ENCODE measurements at regions not wholly inside any gene's neighbourhood (a gene's known extent, or its start where the extent isn't known, plus 50 kb on each side); places are given as distances from the start of the nearest gene placed in this dataset.
"Not testable (repeated sequence)": the region's sequence is repeated elsewhere in the genome, so short reads cannot be mapped to it uniquely, and the experiment has no call there.

DNA sequence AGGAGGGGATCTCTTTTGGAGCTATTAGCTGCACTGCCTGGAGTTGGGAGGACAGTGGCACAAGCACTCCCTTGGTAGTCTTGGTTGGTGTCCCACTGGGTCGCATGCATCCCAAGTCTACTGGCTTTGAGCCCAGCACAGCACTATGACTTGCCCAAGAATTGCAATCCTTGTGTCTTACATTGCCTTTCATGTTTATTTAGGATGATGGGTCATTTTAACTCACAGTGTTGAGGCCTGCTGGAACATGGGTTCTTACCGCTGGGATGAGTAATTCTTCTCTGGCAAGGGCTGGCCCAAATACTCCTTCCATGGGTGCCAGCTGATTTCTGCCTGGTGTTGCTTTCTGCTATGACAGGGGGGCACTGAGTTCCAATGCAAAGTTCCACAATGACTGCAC is 185.5 kb downstream of the TEX13C start:
- DNase-seq: no peak

DNA sequence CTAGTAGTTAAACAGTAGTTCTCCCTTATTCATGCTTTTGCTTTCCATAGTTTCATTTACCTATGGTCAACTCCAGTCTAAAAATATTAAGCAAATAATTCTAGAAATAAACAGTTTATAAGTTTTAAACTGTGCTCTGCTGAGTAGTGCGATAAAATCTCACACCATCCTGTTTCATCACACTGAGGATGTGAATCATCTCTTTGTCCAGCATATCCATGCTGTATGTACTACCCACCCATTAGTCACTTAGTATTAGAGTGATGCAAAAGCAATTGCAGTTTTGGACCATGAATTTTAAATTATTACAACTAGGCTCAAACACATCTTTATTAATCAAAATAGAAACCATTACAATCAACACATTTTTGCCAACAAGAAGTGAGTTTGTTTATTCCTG is 187.4 kb downstream of the TEX13C start:
- no peak for DNase-seq

DNA sequence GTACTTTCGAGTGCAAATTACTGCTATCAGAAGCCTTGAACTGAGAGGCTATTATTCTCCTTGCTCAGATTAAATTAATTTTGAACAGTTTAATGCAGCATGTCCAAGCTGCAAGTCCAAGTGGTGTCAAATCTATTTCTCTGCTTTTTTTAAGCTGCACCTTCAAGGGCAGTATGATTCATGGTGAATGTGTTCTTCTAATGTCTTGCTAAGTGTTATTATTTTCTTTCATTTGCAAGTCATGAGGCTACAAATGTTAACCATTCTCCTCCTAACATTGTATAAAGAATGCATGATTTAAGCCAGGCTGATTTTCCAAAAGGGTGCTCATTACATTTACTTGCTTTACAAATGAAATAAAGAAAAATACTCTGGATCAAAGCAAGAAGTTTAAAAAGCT is 200.4 kb downstream of the TEX13C start:
- DNase-seq: no peak

DNA sequence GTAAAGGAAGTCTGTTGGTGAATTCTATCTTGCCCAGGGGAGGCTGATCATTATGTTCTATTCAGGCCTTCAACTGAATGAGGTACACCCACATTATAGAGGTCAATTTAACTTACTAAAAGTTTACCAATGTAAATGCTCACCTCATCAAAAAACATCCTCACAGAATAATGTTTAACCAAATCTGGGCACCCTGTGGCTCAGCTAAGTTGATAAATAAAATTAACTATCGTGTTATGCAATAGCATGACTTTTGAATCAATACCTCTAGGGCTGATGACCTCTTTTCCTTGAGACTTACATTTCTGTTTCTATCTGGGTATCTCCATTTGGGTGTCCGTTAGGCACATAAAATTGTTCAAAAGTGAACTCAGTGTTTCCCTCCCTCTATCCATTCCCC is 203.1 kb downstream of the TEX13C start:
- DNase-seq: no peak

DNA sequence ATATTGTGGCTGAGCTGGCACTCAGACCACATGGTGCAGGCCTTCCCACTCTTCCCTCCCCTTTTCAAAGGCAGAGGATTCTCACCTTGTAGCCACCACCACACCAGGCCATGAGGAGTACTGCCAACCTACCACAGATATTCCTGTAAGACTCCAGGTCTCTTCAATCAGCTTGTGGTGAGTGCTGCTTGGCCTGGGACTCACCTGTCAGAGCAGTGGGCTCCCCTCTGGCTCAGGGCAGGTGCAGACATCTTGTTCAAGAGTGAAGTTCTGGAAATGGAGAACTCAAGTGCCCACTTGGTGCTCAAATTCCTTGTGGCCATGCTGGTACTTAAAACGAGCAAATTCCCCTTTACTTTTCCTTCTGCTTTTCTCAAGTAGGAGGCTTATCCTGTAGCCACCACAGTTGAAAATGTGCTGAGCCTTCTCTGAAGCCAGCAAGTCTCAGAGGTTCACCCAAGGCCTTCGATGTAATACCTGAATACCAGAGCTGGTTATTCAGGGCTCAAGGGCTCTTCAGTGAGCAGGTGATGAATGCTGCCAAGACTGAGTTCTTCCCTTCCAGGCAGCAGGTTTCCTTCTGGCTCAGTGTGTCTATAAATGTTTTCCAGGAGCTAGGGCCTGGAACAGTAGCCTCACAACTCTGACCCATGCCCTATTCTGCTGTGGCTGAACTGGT is 212.9 kb downstream of the TEX13C start:
- DNase-seq: peak in 1 of 51 donors; percentile 0

- no peak for DNase-seq
Measured at GRCh38 chrX:125533352-125533751, 213.7 kb downstream of the TEX13C start.

- DNase-seq: no peak
Measured at GRCh38 chrX:125544031-125544660, 224.5 kb downstream of the TEX13C start.

GRCh38 chrX:125544856-125545255 is 225.2 kb downstream of the TEX13C start:
- no peak for DNase-seq

GRCh38 chrX:125577479-125577878 is 257.8 kb downstream of the TEX13C start:
- no peak for DNase-seq

DNA sequence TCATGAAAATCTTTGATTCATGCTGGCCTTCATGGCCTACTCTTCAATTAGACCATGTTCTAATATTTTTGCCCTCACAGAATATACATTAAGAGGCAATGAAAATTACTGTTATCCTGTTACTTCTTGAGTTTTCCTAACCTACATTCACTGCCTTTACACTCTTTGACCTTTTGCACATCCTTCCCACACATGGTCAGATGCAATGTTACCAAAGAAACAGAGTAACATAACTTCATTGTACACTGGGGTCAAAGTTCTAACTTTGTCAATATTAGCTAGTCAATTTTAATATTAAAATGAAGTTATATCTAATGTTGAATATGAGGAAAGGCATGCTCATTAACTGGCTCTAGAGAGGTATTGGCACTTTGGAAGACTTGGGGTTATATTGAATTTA is 284.8 kb downstream of the TEX13C start:
- DNase-seq: no peak

GRCh38 chrX:125605145-125605544 is 285.5 kb downstream of the TEX13C start:
- no peak for DNase-seq

GRCh38 chrX:125614591-125615343 is 295.1 kb downstream of the TEX13C start:
- DNase-seq: not testable (repeated sequence)

GRCh38 chrX:125620715-125621587 is 301.3 kb downstream of the TEX13C start:
- no peak for DNase-seq

GRCh38 chrX:125621588-125621927 is 301.9 kb downstream of the TEX13C start:
- DNase-seq: no peak

DNA sequence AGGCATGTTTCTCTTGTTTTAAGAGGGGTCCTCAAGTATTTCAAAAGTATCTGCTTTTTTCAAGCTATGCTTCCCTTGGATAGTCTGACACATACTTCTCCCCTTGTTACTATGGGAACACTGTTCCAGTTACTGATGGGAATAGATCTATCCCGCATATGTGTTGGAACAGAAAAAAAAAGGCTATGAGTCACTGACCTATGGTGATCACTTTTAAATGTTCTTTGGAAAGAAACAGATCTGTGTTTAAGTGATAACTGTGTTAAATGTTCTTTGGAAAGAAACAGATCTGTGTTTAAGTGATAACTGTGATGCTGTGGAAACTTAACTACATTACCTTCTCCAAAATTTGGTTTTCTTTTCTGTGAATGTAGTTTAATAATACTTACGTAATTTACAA is 303.2 kb downstream of the TEX13C start:
- no peak for DNase-seq

DNA sequence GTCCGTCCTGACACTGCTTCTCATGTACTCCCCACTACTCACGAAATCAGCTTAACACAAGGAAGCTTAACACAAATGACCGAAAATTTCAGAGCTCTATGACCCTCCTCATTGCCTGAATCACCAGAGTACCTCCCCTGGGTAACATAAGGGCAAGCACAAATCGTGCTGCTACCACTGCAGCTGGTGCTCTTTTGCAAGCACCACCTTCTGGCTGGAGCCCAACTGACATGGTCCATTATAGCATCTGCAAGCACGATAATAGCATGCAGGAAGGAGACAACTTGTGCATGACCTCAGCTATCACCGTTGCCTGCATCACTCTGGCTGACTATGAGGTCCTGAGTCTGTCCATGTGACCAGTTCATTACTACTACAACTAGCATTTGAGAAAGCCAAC is 308.0 kb downstream of the TEX13C start:
- no peak for DNase-seq

GRCh38 chrX:125628435-125628834 is 308.8 kb downstream of the TEX13C start:
- no peak for DNase-seq

- DNase-seq: no peak
Measured at GRCh38 chrX:125641405-125641804, 321.7 kb downstream of the TEX13C start.

DNA sequence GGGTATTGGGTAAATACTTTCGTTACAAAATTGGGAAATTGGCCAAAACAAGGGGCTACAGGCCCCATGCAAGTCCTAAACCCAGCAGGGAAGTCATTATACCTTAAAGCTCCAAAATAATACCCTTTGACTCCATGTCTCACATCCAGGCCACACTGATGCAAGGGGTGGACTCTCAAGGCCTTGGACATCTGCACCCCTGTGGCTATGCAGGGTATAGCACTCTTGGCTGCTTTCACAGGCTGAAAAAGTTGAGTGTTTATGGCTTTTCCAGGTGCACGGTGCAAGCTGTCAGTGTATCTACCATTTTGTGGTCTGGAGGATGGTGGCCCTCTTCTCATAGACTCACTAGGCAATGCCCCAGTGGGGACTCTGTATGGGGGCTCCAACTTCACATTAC is 326.5 kb downstream of the TEX13C start:
- DNase-seq: no peak

GRCh38 chrX:125651426-125651825 is 331.8 kb downstream of the TEX13C start:
- no peak for DNase-seq

- DNase-seq: no peak
Measured at GRCh38 chrX:125654501-125654900, 334.8 kb downstream of the TEX13C start.

GRCh38 chrX:125673758-125674157 is 354.1 kb downstream of the TEX13C start:
- no peak for DNase-seq

All from hypothalamus (tissue), 51 donors.